Peyer's patch (tissue), 4 donors: ENCODE measurements at regions not wholly inside any gene's neighbourhood (a gene's known extent, or its start where the extent isn't known, plus 50 kb on each side); places are given as distances from the start of the nearest gene placed in this dataset.

Experiments
- DNase-seq, 3 donors: peaks; one replicate each; pipeline ENCODE4 v3.0.0-alpha.2; 2017 to 2019
- H3K27ac ChIP-seq, 4 donors: fragments of 200-600 bp; sonication (generic); one replicate each; pipeline ENCODE4 v1.5.1; 2016 to 2019
- H3K27me3 ChIP-seq, 2 donors: fragments of 200-600 bp; sonication (generic); one replicate each; pipeline ENCODE4 v1.5.1; 2019
- H3K36me3 ChIP-seq, 3 donors: fragments of 200-600 bp; sonication (generic); one replicate each; pipeline ENCODE4 v1.5.1; 2016 to 2019
- H3K4me1 ChIP-seq, 4 donors: fragments of 200-600 bp; sonication (generic); one replicate each; pipeline ENCODE4 v1.5.1; 2016 to 2019
- H3K4me3 ChIP-seq, 4 donors: fragments of 200-600 bp; sonication (generic); 1 replicate in 3 of 4; 2 replicates in 1 of 4; pipeline ENCODE4 v1.5.1; 2016 to 2019; ENCODE audit warnings: mild to moderate bottlenecking in 1 of 4
- H3K9me3 ChIP-seq, 4 donors: fragments of 200-600 bp; sonication (generic); one replicate each; pipeline ENCODE4 v1.5.1; 2016 to 2019; ENCODE audit warnings: mild to moderate bottlenecking in 1 of 4
- POLR2A ChIP-seq, 2 donors: fragments of 450-650 bp; IDR thresholded peaks; one replicate each; pipeline ENCODE4 v1.5.1; 2017; ENCODE audit warnings: antibody characterized with exemption in 2 of 2, mild to moderate bottlenecking in 2 of 2, moderate library complexity in 2 of 2
- TF ChIP-seq, protein P1 (sequence below), 6 experiments: fragments of 450-650 bp in 4 of 6; fragments of 200-600 bp in 2 of 6; sonication (generic) in 1 of 6; IDR thresholded peaks; one replicate each; pipeline ENCODE4 v1.5.1; 2017 to 2019; ENCODE audit warnings: antibody characterized with exemption in 6 of 6, mild to moderate bottlenecking in 3 of 6, moderate library complexity in 1 of 6

DNA sequence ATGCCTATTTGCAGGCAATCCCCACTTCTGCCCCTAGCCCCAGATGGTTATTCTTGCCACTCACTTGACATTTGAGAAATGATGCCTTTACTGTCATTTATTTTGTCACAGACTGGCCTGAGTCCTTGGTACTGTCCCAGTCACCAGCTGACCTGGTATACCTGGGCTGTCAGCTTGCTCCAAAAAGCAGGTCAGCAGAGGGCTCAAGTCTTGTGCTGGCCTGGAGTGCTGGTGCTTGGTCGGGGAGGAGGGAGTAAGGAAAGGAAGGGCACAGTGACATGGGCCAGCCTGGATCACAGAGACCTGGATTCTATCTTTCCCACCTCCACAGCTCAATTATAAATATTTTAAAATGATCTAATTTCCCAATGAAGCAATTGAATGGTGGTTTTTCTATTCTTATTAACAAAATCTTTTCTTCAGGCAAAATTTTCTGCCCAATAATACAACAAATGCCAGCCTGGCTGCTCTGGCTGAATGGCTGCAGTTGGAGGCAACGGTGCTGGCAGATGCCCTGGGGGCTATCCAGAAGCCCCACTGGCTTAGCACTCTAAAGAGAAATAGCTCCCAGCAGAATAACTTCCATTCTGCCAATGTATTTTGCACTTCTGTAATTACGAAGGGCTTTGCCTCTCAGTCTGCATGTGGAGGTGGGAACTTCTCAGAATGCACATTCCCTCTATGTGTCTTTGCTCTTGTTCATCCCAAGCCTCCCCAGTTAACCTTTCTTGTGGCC is 160.6 kb downstream of the GADD45G start:
- no peak for DNase-seq
- no peaks in the 10 kb centered on the region for H3K9me3 ChIP-seq
- H3K36me3 ChIP-seq: no peaks in the 10 kb centered on the region
- no peaks in the 10 kb centered on the region for H3K4me1 ChIP-seq
- H3K27me3 ChIP-seq: no peaks in the 10 kb centered on the region
- H3K27ac ChIP-seq: no peak overlapping the region
- no peak for TF ChIP-seq POLR2A (IDR thresholded peaks at IDR 0.05)
- TF ChIP-seq, protein P1, sequence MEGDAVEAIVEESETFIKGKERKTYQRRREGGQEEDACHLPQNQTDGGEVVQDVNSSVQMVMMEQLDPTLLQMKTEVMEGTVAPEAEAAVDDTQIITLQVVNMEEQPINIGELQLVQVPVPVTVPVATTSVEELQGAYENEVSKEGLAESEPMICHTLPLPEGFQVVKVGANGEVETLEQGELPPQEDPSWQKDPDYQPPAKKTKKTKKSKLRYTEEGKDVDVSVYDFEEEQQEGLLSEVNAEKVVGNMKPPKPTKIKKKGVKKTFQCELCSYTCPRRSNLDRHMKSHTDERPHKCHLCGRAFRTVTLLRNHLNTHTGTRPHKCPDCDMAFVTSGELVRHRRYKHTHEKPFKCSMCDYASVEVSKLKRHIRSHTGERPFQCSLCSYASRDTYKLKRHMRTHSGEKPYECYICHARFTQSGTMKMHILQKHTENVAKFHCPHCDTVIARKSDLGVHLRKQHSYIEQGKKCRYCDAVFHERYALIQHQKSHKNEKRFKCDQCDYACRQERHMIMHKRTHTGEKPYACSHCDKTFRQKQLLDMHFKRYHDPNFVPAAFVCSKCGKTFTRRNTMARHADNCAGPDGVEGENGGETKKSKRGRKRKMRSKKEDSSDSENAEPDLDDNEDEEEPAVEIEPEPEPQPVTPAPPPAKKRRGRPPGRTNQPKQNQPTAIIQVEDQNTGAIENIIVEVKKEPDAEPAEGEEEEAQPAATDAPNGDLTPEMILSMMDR (IDR thresholded peaks at IDR 0.05): no peak
- no peak overlapping the region for H3K4me3 ChIP-seq

DNA sequence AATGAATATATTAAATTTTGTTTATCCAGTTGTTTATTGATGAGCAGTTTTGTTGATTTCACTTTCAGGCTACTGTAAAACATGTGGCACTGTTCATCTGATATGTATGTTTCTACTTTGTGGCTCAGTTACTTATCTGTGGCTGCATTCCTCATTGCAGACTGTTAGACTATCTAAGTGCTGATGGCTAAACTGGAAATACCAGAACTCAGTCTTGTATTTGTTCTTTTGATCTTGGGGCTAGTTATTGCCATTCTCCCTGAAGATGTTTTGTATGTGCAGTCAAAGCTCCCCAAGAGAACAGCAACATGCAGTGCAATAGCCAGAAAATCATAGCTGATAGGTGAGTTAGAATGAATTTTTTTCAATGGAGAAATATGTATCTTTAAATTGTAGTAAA is 162.2 kb downstream of the GADD45G start:
- H3K36me3 ChIP-seq: no peaks in the 10 kb centered on the region
- H3K27ac ChIP-seq: no peak overlapping the region
- TF ChIP-seq, protein P1 (IDR thresholded peaks at IDR 0.05): no peak
- no peak for TF ChIP-seq POLR2A (IDR thresholded peaks at IDR 0.05)
- no peaks in the 10 kb centered on the region for H3K9me3 ChIP-seq
- H3K4me1 ChIP-seq: no peaks in the 10 kb centered on the region
- H3K4me3 ChIP-seq: no peak overlapping the region
- no peak for DNase-seq
- H3K27me3 ChIP-seq: no peaks in the 10 kb centered on the region

DNA sequence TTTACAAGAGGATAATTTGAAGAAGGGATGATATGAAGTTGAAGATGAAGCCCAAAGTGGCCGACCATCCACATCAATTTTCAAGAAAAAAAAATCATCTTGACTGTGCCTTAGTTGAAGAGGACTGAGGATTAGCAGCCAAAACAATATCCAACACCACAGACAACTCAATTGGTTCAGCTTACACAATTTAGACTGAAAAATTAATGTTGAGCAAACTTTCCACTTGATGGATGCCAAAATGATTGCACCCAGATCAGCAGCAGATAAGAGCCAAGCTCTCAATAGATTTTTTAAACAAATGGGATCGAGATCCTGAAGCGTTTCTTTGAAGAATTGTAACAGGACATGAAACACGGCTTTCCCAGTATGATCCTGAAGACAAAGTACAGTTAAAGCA is 163.2 kb downstream of the GADD45G start:
- DNase-seq: no peak
- TF ChIP-seq, protein P1 (IDR thresholded peaks at IDR 0.05): no peak
- TF ChIP-seq POLR2A (IDR thresholded peaks at IDR 0.05): no peak
- Histone ChIP-seq H3K27ac (no peak overlapping the region), H3K4me1 (no peaks in the 10 kb centered on the region), H3K27me3 (no peaks in the 10 kb centered on the region), H3K36me3 (no peaks in the 10 kb centered on the region), H3K4me3 (no peak overlapping the region), H3K9me3 (no peaks in the 10 kb centered on the region)

DNA sequence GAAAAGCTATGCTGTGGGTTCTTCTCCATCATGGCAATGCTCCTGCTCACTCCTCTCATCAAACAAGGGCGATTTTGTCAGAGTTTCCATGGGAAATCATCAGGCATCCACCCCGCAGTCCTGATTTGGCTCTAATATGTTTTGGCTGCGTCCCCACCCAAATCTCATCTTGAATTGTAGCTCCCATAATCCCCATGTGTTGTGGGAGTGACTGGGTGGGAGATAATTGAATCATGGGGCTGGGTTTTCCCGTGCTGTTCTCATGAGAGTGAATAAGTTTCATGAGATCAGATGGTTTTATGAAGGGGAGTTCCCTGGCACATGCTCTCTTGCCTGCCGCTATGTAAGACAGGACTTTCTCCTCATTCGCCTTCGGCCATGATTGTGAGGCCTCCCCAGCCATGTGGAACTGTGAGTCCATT is 163.8 kb downstream of the GADD45G start:
- no peak for TF ChIP-seq POLR2A (IDR thresholded peaks at IDR 0.05)
- TF ChIP-seq, protein P1 (IDR thresholded peaks at IDR 0.05): no peak
- no peaks in the 10 kb centered on the region for H3K27me3 ChIP-seq

DNA sequence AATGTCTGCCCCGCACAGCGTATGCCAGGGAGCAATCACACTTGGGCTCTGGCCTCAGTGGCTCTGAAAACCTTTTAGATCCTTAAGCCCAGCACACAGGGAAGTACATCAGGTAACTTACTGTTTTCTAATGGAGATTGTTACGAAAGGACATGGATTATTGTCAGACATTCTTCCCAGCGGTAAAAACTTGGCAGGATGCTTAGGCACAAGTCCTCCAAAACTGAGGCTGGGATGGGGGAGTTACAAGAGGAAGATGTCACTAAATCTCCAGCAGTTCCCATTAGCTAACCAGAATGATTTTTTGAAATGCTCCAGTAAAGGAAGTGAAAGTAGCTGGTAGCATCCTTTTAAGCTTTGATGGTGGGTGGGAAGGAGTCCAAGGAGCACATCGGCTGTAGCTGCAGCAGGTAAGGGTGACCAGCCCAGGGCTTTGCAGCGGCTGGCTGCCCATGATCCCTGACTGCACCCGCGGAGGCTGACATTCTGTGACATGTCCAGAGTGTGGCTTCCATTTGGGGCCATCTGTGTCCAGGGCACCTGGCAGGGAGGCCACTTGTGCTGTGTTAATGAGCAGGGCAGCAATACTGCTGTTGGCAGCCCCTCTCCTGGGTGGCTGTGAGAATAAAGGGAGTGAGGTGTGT is 165.8 kb downstream of the GADD45G start:
- no peak overlapping the region for H3K27ac ChIP-seq
- H3K9me3 ChIP-seq: no peaks in the 10 kb centered on the region
- DNase-seq: no peak
- no peaks in the 10 kb centered on the region for H3K27me3 ChIP-seq
- no peaks in the 10 kb centered on the region for H3K36me3 ChIP-seq
- no peak overlapping the region for H3K4me3 ChIP-seq
- TF ChIP-seq, protein P1 (IDR thresholded peaks at IDR 0.05): no peak
- no peaks in the 10 kb centered on the region for H3K4me1 ChIP-seq

More for the DNA sequence above, 163.8 kb downstream of the GADD45G start:
- no peaks in the 10 kb centered on the region for H3K9me3 ChIP-seq
- no peak for DNase-seq
- H3K36me3 ChIP-seq: no peaks in the 10 kb centered on the region
- H3K27ac ChIP-seq: no peak overlapping the region
- H3K4me1 ChIP-seq: no peaks in the 10 kb centered on the region
- H3K4me3 ChIP-seq: no peak overlapping the region
